ENCODE measurements at regions not wholly inside any gene's neighbourhood (a gene's known extent, or its start where the extent isn't known, plus 50 kb on each side); places are given as distances from the start of the nearest gene placed in this dataset.

DNA sequence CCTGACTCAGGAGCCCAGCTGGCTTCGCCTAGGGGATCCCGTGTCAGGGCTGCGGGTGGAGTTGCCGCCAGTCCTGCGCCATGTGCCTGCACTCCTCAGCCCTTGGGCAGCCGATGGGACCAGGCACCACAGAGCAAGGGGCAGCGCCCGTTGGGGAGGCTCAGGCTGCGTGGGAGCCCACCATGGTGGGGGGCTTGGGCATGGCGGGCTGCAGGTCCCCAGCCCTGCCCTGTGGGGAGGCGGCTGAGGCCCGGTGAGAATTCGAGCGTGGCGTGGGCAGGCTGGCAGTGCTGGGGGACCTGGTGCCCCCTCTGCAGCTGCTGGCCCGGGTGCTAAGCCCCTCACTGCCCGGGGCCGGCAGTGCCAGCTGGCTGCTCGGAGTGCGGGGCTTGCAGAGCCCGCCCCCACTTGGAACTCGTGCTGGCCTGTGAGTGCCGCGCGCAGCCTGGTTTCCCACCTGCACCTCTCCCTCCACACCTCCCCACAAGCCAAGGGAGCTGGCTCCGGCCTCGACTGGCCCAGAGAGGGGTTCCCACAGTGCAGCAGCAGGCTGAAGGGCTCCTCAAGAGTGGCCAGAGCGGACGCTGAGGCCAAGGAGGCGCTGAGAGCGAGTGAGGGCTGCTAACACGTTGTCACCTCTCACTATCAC, 135.1 kb upstream of the SEL1L start:
- no peak for DNase-seq (ENCODE audit: low read depth)

DNA sequence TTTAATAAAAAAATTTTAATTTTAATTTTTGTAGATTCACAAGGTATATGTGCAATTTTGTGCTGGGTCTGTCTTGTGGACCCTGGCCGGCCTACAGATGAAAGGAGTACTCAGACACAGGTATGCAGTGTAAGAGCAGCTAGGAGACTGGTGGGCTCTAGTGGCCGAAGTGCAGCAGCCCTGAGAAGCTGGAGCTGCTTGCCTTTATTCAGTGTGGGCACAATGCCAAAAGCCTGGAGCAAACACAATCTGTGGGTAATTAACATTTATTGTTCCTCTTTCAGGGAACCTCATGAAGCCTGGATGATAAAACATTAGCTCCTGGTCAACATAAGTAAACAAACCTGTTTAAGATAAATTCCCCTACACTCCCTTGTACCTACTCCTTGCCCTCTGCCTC, 135.7 kb upstream of the SEL1L start:
- no peak for DNase-seq (ENCODE audit: low read depth)

DNA sequence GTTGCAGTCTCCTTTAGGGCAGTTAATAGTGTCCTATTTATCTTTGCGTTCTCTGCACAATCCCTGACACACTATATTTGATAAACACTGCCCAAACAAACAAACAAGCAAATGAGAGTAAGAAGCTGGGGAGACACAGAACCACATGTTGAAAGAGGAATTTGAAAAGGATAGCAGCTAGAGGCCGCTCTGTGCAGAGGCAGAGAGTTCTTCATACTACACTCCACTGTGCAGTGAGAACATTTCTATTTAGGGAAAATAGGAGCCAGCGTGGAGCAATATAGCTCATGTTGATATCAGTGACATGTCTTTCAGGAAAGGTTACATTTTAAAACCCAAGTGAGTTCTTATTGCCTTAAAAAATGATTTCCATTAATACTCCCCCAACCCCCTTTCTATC, 140.3 kb upstream of the SEL1L start:
- DNase-seq (ENCODE audit: low read depth): peak; percentile 0

DNA sequence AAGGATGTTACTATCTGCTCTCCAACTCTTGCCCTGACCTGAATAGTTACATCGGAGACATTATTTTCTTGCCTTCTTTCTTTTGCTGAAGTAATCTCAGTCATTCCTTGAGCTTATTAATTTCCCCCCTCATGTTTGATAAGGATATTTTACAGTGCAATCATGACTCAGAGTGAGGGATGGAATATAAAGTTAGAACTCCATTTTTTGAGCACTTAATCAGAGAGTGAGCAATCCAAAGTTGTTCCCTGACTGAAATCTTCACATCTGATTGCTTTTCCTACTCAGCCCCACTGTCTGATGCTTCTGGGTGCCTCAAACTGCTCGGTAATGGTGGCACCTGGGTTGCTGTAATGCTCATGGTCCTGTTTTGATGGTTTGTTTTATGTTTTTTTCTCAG, 142.7 kb upstream of the SEL1L start:
- no peak for DNase-seq (ENCODE audit: low read depth)

DNA sequence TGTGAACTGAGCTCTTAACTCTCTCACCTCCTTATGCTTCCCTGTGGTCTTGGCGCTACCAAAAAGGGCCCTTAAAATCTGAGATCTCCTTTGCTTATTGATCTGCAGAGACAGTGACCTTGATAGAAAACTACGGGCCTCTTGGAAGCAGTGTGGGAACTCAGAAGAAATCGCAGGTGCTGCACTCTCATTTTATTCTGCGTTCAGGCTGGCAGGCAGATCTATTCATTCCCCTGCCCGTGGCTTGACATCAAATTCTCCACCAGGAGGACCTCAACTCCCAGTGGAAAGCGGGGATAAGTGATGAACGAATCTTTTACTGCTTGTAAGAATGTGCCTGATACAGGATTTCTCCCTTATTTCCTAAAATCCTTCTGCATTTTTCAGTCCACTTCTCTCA, 143.2 kb upstream of the SEL1L start:
- DNase-seq (ENCODE audit: low read depth): no peak

DNA sequence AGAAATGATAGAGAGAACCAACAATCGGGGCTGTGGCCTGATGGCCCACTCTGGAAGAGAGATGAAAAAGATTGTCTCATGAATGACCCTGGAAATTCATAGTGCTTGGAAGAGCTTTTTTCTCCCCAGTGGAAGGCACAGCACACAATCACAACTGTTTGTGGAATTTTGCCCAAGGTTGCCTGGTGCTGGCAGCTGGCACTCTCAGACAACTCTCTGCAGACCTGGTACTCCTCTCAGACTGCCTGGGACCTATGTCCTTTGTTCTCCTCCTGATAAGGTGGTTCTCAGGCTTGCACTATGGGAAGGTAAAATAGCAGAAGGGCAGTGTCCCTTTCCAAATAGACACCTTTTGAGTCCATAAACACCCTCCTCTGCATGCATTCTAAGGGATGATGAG, 144.1 kb upstream of the SEL1L start:
- DNase-seq (ENCODE audit: low read depth): no peak

DNA sequence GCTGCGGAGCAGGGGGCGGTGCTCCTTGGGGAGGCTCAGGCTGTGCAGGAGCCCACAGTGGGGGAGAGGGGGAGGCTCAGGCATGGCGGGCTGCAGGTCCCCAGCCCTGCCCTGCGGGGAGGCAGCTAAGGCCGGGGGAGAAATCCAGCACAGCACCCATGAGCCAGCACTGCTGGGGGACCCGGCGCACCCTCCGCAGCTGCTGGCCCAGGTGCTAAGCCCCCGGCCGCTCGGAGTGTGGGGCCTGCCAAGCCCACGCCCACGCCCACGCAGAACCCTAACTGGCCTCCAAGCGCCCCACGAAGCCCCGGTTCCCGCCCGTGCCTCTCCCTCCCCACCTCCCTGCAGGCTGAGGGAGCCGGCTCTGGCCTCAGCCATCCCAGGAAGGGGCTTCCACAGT, 145.6 kb upstream of the SEL1L start:
- no peak for DNase-seq (ENCODE audit: low read depth)

DNA sequence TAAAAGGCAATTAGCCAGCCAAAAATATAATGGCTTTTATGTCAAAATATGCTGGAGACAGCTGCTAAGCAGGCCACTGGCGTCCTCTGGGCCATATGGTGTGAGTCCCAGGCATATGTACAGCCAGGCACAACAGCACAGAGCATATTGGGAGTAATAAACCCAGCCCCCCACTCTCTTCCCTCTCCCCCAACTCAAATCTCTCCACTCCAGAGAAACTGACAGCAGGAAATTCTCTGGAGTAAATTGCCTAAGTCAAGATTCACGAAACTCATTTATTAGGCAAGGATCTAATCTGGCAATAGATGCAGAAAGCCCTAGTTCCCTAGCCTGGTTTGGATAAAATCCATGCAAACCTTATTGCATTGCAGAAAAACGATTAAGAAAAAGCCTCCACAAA, 147.9 kb upstream of the SEL1L start:
- DNase-seq (ENCODE audit: low read depth): no peak

DNA sequence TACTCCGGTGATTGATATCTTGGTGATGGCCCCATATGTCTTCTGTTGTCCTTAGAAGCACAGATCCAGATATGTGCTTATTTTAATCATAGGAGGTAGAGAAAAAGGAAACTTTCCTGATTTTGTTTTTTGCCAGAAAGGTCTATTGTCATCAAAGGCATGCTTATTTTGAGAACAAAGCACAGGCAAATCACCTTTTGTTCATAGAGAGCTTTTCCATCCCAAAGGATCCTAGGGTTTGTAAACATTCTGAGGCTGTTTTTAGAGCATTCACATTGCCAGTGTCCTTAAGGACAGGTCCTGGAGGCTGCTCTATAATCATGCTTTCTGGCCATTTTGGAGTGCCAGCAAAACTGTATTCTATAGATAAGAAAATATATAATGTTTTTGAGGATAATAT, 148.5 kb upstream of the SEL1L start:
- DNase-seq (ENCODE audit: low read depth): no peak

DNA sequence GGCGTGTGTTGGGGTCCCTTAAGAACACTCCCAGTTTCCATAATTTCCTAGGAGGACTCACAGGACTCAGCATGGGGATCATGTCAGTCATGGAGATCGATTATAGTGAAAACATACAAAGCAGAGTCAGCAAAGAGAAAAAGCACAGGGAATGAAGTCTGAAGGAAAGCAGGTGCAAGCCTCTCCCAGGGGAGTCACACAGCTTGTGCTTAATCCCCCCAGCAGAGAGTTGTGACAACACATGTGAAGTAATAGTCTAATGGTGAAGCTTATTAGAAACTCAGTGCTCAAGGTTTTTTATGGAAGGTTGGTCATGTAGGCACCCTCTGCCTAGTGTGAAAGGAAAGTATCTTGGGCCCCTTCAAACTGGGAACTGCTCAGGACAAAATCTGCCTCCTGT, 149.0 kb upstream of the SEL1L start:
- no peak for DNase-seq (ENCODE audit: low read depth)

DNA sequence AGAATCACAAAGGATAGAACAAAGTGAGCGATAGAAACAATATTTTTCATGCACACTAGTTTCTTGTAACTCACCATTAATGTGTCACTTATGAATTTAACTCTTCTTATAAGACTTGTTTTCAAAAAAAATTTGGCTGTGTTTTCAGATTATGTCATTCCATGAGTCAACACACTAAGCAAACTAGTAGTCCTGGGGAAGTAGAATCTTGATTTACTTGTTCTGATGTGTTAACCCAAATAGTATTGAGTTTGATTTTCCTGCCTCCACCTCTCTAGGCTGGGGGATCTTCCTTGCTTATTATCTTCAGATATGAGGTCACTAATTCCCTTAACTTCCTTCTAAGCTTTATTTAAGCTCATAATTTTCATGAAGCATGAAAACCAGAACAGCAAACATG, 151.0 kb upstream of the SEL1L start:
- DNase-seq (ENCODE audit: low read depth): no peak

DNA sequence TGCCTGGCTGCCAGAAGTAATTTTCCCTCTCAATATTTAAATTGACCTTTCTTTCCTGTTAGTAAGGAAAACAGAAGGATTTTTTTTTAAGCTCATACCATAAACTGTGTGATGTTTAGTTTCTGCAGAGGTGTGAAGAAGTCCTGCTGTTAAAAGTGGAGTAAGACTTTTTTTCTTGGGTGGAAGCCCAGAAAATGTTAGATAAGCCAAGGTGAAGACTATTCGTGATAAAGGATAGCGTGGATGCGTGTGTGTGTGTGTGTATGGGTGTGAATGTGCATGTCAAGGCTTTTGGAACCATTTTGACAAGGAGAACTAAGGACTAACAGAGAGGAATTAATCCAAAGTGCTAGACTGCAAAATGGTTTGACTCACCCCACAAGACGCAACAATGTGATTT, 152.9 kb upstream of the SEL1L start:
- no peak for DNase-seq (ENCODE audit: low read depth)

DNA sequence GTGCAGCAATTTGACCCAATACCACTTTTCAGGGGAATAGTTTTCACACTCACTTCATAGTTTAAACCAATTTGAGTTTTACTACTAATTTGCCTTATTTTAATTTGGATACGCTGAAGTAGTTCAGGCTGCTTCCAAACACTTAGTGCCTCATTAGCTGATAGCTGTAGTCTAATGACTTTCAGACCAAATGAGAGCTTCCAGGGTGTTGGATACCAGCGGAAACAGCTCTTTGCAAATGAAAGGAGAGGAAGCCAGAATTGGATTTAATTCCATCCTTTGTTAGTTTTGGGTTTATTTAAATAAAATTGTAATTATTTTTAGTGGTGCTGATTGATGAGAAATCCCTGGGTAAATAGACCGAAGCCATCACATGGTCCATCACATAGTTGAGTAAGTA, 158.3 kb upstream of the SEL1L start:
- no peak for DNase-seq (ENCODE audit: low read depth)

DNA sequence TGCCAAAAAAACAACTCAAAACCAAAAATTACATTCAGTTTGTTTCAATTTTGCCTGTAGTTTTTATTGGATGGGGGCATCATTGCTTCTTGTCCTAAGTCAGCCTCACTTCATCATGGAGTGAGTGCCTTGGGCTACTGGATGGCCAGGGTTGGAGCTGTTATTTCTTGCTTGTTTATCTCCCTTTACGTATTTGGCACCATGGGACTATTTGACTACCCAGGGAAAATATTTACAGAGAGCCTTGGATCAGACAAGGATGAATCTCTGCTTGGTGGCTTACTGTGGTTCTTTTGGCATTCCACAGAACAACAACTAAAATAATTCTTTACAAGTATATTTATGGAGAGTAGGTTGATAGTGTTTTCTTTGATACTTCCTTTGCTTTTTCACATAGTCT, 160.8 kb upstream of the SEL1L start:
- no peak for DNase-seq (ENCODE audit: low read depth)

DNA sequence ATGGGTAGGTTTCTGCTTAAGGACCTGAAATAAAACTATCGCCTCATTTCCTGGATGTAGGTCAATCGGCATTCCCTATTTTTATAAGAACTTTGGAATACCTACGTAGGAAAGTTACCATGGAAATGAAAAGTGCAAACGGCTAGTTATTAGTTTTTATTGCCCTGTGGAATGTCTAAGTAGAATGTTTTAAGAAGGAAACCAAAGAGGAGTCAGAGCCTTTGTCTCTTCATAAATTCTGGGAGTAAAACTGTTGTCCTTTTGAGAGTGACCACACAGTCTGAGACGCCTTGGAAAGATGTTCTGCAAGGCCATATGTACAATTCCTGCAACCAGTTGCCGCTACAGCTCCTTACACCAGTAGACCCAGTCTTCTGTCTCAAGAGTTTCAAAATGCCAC, 176.0 kb upstream of the SEL1L start:
- no peak for DNase-seq (ENCODE audit: low read depth)

DNA sequence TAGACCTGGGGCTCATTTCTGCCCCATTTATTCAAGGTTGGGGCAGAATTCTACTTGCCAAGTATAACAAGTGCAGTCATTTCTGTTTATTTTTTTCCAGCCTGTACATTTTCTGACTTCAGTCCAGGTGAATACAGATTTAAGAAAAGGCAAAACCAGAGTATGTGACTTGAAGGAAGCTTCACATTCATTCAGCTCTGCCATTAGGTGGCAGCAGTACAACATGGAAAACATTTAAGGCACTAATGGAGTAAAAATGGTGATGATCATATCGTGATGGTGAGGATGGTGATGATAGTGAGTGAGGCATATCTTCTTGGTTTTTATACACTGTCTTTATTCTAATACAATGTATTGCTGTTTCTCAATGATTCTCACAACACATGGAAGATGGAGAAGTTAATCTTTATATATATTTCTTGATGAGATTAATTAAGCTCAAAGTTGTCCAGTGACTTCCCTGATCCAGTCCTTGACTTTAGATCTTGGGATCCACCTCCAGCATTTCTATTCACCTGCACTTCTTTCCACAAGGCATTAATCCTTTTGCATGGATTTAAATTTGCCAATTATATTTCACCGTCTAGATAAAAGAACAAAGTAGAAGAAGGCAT, 176.7 kb upstream of the SEL1L start:
- peak; percentile 6 for DNase-seq (ENCODE audit: low read depth)

DNA sequence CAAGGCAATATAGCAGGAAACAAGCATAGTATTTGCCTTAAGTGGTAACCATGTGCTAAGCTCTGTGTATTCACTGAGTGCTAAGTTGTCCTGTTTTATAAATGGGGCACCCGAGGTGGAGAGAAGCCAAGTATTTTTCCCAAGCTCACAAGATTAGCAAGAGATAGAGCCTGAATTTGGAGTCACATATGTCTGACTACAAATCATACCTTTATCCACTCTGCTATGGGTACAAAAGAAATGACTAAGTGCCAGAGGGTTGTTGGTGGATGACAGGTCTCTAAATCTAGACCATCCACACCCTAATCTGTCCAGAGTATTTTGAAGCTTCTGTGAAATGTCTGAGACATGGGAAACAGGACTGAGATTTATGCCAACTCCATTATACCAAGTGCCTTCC, 182.1 kb upstream of the SEL1L start:
- no peak for DNase-seq (ENCODE audit: low read depth)

DNA sequence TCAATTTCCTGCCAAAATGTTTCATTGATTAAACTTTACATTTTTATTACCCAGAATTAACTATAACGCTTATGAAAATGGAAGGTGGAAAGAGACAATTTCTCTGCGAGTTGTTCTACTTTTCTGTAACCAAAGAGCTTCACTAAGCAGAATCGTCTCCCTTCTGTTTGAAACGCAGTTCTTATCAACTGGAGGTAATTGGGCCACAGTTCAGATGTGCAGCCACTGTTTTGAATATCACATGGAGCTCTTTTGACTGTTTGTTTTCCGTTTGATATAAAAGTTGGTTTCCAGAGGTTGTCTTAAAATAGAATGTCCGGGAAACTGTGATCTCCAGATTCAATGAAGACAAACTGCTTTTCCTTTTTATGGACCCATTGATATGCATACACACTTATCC, 183.3 kb upstream of the SEL1L start:
- no peak for DNase-seq (ENCODE audit: low read depth)

DNA sequence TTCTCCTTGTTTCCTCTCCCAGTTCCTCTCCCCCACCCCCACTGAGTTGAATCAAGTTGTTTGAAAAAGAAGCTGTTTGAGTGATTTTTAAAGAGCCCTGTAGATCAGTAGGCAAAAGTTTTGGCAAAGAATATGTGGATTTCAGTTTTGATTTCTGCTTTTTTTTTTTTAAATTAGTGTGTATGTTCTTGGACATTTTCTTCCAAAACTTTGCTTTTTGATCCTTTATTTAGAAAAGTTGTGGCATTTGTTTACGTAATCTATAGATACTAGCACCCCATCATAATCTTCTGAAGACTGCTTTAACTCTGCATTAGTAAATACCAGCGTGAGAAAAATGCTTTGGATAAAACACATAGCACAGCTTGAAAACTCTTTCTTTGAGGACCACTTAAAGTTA, 190.3 kb upstream of the SEL1L start:
- DNase-seq (ENCODE audit: low read depth): no peak

DNA sequence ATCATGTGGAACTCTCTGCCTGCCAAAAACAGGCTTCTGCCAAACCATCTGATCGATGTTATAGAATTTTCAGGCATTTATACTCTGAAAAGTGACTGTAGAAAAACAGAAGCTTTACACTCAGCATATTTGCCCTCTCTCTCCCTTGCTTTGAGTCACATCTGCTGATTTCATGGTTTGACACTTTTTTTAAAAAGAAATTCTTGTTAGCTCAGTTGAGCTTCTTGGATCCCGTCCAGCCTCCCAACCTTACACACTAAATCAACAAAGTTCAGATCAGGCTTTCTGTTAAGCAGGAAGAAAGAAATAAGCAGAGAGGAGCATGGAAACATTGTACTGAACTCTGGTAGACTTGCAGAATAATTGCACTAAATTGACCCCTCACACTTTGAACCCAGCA, 193.6 kb upstream of the SEL1L start:
- no peak for DNase-seq (ENCODE audit: low read depth)

DNA sequence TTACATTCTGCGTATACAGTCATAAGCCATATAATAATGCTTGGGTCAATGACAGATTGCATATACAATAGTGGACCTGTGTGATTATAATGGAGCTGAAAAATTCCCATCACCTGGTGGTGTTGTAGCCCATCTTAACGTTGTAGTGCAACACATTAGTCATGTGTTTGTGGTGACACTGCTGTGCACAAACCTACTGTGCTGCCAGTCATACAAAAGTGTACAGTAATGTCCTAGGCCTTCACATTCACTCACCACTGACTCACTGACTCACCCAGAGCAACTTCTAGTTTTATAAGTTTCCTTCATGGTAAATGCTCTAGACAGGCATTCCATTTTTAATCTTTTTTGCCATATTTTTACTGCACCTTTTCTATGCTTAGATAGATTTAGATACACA, 194.8 kb upstream of the SEL1L start:
- DNase-seq (ENCODE audit: low read depth): no peak

DNA sequence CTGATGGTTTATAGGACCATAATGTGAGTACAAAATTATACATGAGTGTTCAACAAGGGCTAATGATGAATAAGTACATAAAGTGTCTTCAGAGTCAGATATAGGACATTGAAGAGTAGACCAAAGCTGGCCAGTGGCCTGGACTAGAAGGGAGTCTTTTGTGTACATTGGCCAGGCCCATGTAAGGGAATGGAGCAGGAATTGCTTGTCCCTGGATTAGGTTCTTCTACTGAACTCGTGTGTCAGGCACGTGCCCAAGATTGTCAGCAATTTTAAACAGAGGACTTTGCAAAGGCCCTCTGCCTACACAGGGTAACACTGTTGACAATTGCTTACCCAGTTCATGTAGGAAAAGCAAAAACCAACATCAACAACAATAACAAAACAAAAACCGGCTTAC, 196.0 kb upstream of the SEL1L start:
- no peak for DNase-seq (ENCODE audit: low read depth)

DNA sequence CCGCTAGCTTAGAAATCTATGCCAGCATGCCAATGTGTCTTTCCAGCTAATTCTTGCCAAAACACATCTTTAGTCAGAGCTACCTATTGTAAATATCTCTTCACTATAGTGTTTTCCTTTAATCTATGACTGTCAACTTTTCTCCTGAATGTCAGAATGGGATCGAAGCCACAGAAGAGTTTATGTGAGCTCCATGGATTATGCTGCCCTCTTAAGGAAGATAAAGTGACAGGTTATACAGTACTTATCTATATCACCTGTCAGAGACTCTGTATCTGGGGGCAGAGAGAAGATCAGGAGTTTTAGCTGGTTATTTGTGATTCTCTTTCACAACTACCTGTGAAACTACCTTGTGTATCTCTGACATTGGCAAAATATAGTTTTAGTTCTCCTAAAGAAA, 204.3 kb upstream of the SEL1L start:
- DNase-seq (ENCODE audit: low read depth): no peak

All from myocyte (in vitro differentiated cells).